Upper lobe of left lung (tissue), 6 donors: ENCODE measurements at regions not wholly inside any gene's neighbourhood (a gene's known extent, or its start where the extent isn't known, plus 50 kb on each side); places are given as distances from the start of the nearest gene placed in this dataset.

Source experiments
- ATAC-seq, 2 donors: fragments of 200-7000 bp; cut with Tn5 transposase; one replicate each; pipeline ENCODE4 v1.9.1; 2022; ENCODE audit warnings: mild to moderate bottlenecking in 2 of 2, moderate library complexity in 2 of 2; ENCODE audit not compliant: low FRiP score in 2 of 2
- DNase-seq, 2 donors: peaks; one replicate each; pipeline ENCODE4 v3.0.0-alpha.2; 2019 to 2020
- H3K27ac ChIP-seq, 4 donors: fragments of 200-600 bp; sonication (generic); one replicate each; pipeline ENCODE4 v1.5.1; 2016 to 2019
- H3K27me3 ChIP-seq, 4 donors: fragments of 200-600 bp; sonication (generic); one replicate each; pipeline ENCODE4 v1.5.1; 2017 to 2019
- H3K36me3 ChIP-seq, 4 donors: fragments of 200-600 bp; sonication (generic); one replicate each; pipeline ENCODE4 v1.5.1; 2016 to 2019
- H3K4me1 ChIP-seq, 4 donors: fragments of 200-600 bp; sonication (generic); one replicate each; pipeline ENCODE4 v1.5.1; 2018 to 2019
- H3K4me3 ChIP-seq, 4 donors: fragments of 200-600 bp; sonication (generic); one replicate each; pipeline ENCODE4 v1.5.1; 2017 to 2019; ENCODE audit warnings: mild to moderate bottlenecking in 2 of 4, moderate library complexity in 1 of 4
- H3K9me3 ChIP-seq, 4 donors: fragments of 200-600 bp; sonication (generic); one replicate each; pipeline ENCODE4 v1.5.1; 2018 to 2019
- EP300 ChIP-seq, 4 donors: sonication (generic); formaldehyde crosslinking; IDR thresholded peaks; one replicate each; pipeline ENCODE4 v1.5.1; 2017; ENCODE audit warnings: antibody characterized with exemption in 4 of 4, control low read depth in 2 of 4
- POLR2A ChIP-seq, 4 donors: fragments of 450-650 bp; IDR thresholded peaks; one replicate each; pipeline ENCODE4 v1.5.1; 2016 to 2017; ENCODE audit warnings: antibody characterized with exemption in 4 of 4, mild to moderate bottlenecking in 2 of 4
- POLR2AphosphoS5 ChIP-seq, 2 donors: sonication (generic); formaldehyde crosslinking; IDR thresholded peaks; one replicate each; pipeline ENCODE4 v1.5.1; 2017; ENCODE audit warnings: antibody characterized with exemption in 2 of 2
- WGBS, 2 donors: methylation state at CpG; one replicate each; pipeline ENCODE4 v1.1.5; 2017 to 2018; 5-methylcytosine and 5-hydroxymethylcytosine counted together
- TF ChIP-seq, protein P1 (sequence below), 6 experiments: fragments of 450-650 bp in 4 of 6; fragments of 200-600 bp in 2 of 6; sonication (generic) in 2 of 6; IDR thresholded peaks; one replicate each; pipeline ENCODE4 v1.5.1; 2016 to 2019; ENCODE audit warnings: antibody characterized with exemption in 6 of 6
- donor health status: DM: no; HTN: no; CAD: no; lungs with moderate emphysema.
- donor health status: DM: no; HTN: yes; CAD: no; lungs with severe emphysema.

DNA sequence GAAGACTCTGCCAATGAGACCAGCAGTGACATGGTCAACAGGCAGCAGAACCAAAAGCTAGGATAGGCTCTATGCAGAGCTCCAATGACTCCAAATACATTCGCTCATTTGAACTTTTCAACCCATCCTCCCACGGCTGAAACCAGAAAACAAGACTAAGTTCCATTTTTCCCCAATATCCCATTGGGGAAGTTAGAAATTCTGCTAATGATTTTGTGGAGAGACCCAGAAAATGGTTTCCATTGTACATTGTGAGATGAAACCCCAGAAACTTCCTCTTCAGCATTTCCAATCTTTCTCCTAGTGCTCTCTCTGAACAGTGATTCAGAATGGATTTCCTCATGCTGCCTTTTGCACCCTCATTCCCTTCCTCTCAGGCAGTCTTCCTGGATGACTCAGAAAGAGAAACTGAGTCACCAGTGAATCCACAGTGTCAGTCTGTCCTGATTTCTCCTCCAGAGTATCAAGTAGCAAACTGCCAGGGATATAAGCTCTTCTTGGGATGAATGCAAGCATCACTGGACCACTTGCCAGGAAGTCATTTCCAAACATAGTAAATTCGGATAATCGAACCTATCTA is 467.7 kb upstream of the ID2 start:
- peaks cover 0 to 4% (median 0%) of the 10 kb centered on the region in 4 donors for H3K9me3 ChIP-seq
- no peaks in the 10 kb centered on the region for H3K4me1 ChIP-seq
- no peak for ATAC-seq
- H3K27me3 ChIP-seq = no peaks in the 10 kb centered on the region
- WGBS, 2 donors = 88 to 93% methylated on average over 4 of the region's 4 CpGs
- TF ChIP-seq POLR2AphosphoS5 (IDR thresholded peaks at IDR 0.05) = no peak
- TF ChIP-seq, protein P1, sequence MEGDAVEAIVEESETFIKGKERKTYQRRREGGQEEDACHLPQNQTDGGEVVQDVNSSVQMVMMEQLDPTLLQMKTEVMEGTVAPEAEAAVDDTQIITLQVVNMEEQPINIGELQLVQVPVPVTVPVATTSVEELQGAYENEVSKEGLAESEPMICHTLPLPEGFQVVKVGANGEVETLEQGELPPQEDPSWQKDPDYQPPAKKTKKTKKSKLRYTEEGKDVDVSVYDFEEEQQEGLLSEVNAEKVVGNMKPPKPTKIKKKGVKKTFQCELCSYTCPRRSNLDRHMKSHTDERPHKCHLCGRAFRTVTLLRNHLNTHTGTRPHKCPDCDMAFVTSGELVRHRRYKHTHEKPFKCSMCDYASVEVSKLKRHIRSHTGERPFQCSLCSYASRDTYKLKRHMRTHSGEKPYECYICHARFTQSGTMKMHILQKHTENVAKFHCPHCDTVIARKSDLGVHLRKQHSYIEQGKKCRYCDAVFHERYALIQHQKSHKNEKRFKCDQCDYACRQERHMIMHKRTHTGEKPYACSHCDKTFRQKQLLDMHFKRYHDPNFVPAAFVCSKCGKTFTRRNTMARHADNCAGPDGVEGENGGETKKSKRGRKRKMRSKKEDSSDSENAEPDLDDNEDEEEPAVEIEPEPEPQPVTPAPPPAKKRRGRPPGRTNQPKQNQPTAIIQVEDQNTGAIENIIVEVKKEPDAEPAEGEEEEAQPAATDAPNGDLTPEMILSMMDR (IDR thresholded peaks at IDR 0.05) = no peak
- no peak for TF ChIP-seq POLR2A (IDR thresholded peaks at IDR 0.05)
- TF ChIP-seq EP300 (IDR thresholded peaks at IDR 0.05) = no peak
- no peaks in the 10 kb centered on the region for H3K36me3 ChIP-seq
- no peak overlapping the region for H3K4me3 ChIP-seq
- no peak overlapping the region for H3K27ac ChIP-seq
- no peak for DNase-seq

DNA sequence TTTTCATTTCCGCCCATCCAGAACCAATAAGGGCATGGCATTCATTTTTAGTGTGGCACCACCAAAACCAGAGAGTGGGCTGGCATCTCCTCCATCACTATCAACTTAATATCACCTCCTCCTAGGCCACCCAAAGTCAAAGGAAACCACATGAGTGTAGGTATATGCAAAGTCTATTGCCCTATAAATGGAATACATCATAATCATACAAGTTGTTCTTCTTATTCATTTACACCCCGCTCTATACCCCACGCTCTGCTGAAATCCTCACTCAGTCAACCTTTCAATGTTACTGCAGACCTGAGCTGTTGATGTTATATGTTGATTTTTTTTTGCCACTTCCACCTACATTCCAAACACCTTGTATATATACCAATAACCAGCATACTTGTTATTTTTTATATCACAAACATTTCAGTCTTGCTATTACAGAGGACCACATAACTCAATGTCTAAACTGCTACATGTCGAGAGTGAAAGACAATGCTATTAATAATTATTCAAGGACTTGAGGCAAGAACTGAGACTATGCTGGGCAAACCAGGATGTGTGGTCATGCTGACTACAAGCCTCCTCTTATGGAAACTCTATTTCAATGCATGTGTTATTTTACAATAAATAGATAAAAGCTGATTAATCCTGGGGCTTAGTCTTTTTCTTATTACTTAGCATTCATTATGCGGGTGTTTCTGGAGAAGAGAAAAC is 466.5 kb upstream of the ID2 start:
- WGBS, 2 donors = 89 to 90% methylated on average over 5 of the region's 5 CpGs
- Histone ChIP-seq H3K27ac (no peak overlapping the region), H3K4me1 (no peaks in the 10 kb centered on the region), H3K9me3 (no peaks in the 10 kb centered on the region), H3K27me3 (no peaks in the 10 kb centered on the region), H3K36me3 (no peaks in the 10 kb centered on the region), H3K4me3 (no peak overlapping the region)
- DNase-seq = no peak
- no peak for ATAC-seq
- TF ChIP-seq POLR2A (IDR thresholded peaks at IDR 0.05) = no peak
- TF ChIP-seq, protein P1 (IDR thresholded peaks at IDR 0.05) = no peak
- TF ChIP-seq EP300 (IDR thresholded peaks at IDR 0.05) = no peak
- TF ChIP-seq POLR2AphosphoS5 (IDR thresholded peaks at IDR 0.05) = no peak

DNA sequence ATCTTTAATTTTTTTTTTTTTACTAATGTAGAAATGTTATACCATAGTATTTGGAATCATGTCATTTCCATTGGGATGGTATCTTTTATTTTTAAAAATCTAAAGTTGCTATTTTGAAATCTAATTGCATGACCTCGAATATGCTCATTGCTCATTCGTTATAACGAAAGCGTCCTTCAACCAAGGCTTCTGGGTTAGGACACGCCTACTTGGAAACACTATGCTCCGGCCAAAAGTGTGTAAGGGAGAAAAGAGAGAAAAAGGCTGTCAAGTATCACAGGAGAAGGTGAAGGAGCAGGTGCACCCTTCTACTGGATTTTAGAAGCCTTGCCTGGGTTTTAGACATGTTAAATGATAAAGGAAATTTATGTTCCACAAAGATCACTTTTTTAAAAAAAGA is 465.9 kb upstream of the ID2 start:
- Histone ChIP-seq H3K27ac (no peak overlapping the region), H3K4me3 (no peak overlapping the region), H3K36me3 (no peaks in the 10 kb centered on the region), H3K9me3 (no peaks in the 10 kb centered on the region), H3K27me3 (no peaks in the 10 kb centered on the region), H3K4me1 (no peaks in the 10 kb centered on the region)
- no peak for ATAC-seq
- 89 to 92% methylated on average over 6 of the region's 6 CpGs for WGBS, 2 donors
- no peak for DNase-seq
- no peak for TF ChIP-seq POLR2A (IDR thresholded peaks at IDR 0.05)
- TF ChIP-seq, protein P1 (IDR thresholded peaks at IDR 0.05) = no peak
- TF ChIP-seq POLR2AphosphoS5 (IDR thresholded peaks at IDR 0.05) = no peak
- TF ChIP-seq EP300 (IDR thresholded peaks at IDR 0.05) = no peak

DNA sequence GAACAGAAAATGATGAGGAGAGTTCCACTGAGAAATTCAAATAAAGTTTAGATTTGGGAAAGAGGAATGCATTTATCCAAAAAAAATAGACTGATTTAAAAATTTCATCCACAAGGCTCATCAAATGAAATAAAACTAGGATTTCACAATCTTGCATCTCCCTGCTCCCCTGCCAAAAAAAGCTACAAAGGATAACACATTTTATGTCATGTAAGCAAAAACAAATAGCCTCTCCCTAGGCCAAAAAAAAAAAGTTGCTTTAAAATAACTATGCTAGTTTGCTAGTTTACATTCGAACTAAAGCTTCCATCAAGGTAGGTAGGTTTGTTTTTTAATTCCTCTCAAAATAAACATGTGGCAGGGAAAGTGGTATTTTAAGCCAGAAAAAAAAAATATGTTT is 465.5 kb upstream of the ID2 start:
- Histone ChIP-seq H3K36me3 (no peaks in the 10 kb centered on the region), H3K27me3 (no peaks in the 10 kb centered on the region), H3K9me3 (no peaks in the 10 kb centered on the region), H3K4me1 (no peaks in the 10 kb centered on the region), H3K4me3 (no peak overlapping the region), H3K27ac (no peak overlapping the region)
- WGBS, 2 donors = 57 to 58% methylated on average over 1 of the region's 1 CpG
- DNase-seq (no peak), ATAC-seq (peak in 1 of 2 donors; percentile 54)
- TF ChIP-seq POLR2AphosphoS5 (IDR thresholded peaks at IDR 0.05) (no peak), POLR2A (IDR thresholded peaks at IDR 0.05) (no peak), EP300 (IDR thresholded peaks at IDR 0.05) (no peak)
- TF ChIP-seq, protein P1 (IDR thresholded peaks at IDR 0.05) = no peak
